OCI-LY1 (cell line): ENCODE measurements at regions not wholly inside any gene's neighbourhood (a gene's known extent, or its start where the extent isn't known, plus 50 kb on each side); places are given as distances from the start of the nearest gene placed in this dataset.

Source experiments
- H2AFZ ChIP-seq: fragments of 200-600 bp; sonication (generic), shearing (Covaris generic); 2 replicates; pipeline ENCODE4 v1.6.0; 2014; ENCODE audit warnings: antibody characterized with exemption, mild to moderate bottlenecking, low read length
- H3F3A ChIP-seq: fragments of 200-600 bp; sonication (generic), shearing (Covaris generic); 2 replicates; pipeline ENCODE4 v1.6.0; 2014; ENCODE audit warnings: mild to moderate bottlenecking, antibody characterized with exemption, low read length, moderate library complexity; ENCODE audit not compliant: insufficient read depth
- H3K27ac ChIP-seq: fragments of 200-600 bp; sonication (generic); 2 replicates; pipeline ENCODE4 v1.5.1; 2014; ENCODE audit warnings: low read length, mixed run types, mild to moderate bottlenecking, low read depth; ENCODE audit not compliant: poor library complexity, severe bottlenecking
- H3K27me3 ChIP-seq: fragments of 200-600 bp; sonication (generic); 2 replicates; pipeline ENCODE4 v1.6.0; 2014; ENCODE audit warnings: antibody characterized with exemption, mild to moderate bottlenecking, low read length, moderate library complexity; ENCODE audit not compliant: insufficient read depth
- H3K36me3 ChIP-seq: fragments of 200-600 bp; sonication (generic); 2 replicates; pipeline ENCODE4 v1.6.1; 2014; ENCODE audit warnings: mild to moderate bottlenecking, antibody characterized with exemption, low read length, moderate library complexity, mixed read lengths; ENCODE audit not compliant: insufficient read depth
- H3K4me1 ChIP-seq: fragments of 200-600 bp; sonication (generic); 2 replicates; pipeline ENCODE4 v1.5.1; 2014; ENCODE audit warnings: mild to moderate bottlenecking, low read length, moderate library complexity; ENCODE audit not compliant: insufficient read depth, severe bottlenecking
- H3K4me2 ChIP-seq: fragments of 200-600 bp; sonication (generic), shearing (Covaris generic); 2 replicates; pipeline ENCODE4 v1.6.1; 2014; ENCODE audit warnings: low read length
- H3K4me3 ChIP-seq: fragments of 200-600 bp; sonication (generic); 2 replicates; pipeline ENCODE4 v1.5.1; 2014; ENCODE audit warnings: low read length, low read depth, mild to moderate bottlenecking, mixed read lengths; ENCODE audit not compliant: poor library complexity, severe bottlenecking
- H3K79me2 ChIP-seq: fragments of 200-600 bp; shearing (Covaris generic); 2 replicates; pipeline ENCODE4 v1.6.1; 2016; ENCODE audit warnings: mixed run types, low read length, mixed read lengths; ENCODE audit not compliant: insufficient read depth
- H3K9ac ChIP-seq: fragments of 200-600 bp; sonication (generic), shearing (Covaris generic); 2 replicates; pipeline ENCODE4 v1.6.1; 2014; ENCODE audit warnings: mild to moderate bottlenecking, low read length, mixed read lengths
- H3K9me2 ChIP-seq: fragments of 200-600 bp; sonication (generic), shearing (Covaris generic); 2 replicates; pipeline ENCODE4 v1.6.1; 2014; ENCODE audit warnings: low read depth, mild to moderate bottlenecking, low read length, mixed read lengths
- H3K9me3 ChIP-seq: fragments of 200-600 bp; shearing (Covaris generic); 2 replicates; pipeline ENCODE4 v1.6.1; 2014; ENCODE audit warnings: low read length, mixed read lengths
- H4K20me1 ChIP-seq: fragments of 200-600 bp; sonication (generic), shearing (Covaris generic); 2 replicates; pipeline ENCODE4 v1.6.0; 2016; ENCODE audit warnings: mild to moderate bottlenecking, low read length; ENCODE audit not compliant: insufficient read depth
- EZH2 ChIP-seq: fragments of 200-600 bp; sonication (generic), shearing (Covaris generic); IDR thresholded peaks from 2 replicates; pipeline ENCODE4 v1.8.0; 2017; ENCODE audit warnings: borderline replicate concordance, mixed run types, mild to moderate bottlenecking, antibody characterized with exemption, low read length, moderate library complexity, mixed read lengths
- TF ChIP-seq, protein P1 (sequence below): fragments of 200-600 bp; sonication (generic), shearing (Covaris generic); IDR thresholded peaks from 2 replicates; pipeline ENCODE4 v1.5.1; 2017; ENCODE audit warnings: mild to moderate bottlenecking, antibody characterized with exemption, low read length, moderate library complexity, mixed read lengths

DNA sequence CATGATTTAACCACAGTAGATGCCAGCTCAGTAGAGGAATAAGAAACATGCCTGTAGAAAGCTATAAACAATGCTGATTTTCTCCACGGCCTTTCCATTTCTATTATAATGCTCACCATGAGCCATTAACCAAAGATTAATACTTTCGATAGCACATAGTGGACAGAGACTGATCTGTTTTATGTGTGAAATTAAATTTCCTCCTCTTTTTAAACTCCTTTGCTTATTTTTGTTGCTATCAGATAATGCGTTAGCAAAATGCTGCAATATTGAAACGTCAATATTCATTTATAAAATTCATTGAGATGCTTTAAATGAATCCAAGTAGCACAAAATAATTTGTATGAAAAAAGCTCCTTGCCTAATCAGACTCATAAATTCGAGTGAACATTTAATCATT, 1807.9 kb downstream of the MRPL39 start:
- Histone ChIP-seq H3K9me3 (no peaks in the 10 kb centered on the region), H3K9ac (no peak overlapping the region), H3K27ac (no peak overlapping the region), H3K27me3 (no peaks in the 10 kb centered on the region), H3K9me2 (no peaks in the 10 kb centered on the region), H3K4me1 (no peaks in the 10 kb centered on the region), H3K79me2 (no peaks in the 10 kb centered on the region), H3K36me3 (no peaks in the 10 kb centered on the region), H3F3A (no peaks in the 10 kb centered on the region), H2AFZ (no peak overlapping the region), H4K20me1 (no peaks in the 10 kb centered on the region), H3K4me3 (no peak overlapping the region), H3K4me2 (no peak overlapping the region)
- no peak for TF ChIP-seq EZH2
- TF ChIP-seq, protein P1, sequence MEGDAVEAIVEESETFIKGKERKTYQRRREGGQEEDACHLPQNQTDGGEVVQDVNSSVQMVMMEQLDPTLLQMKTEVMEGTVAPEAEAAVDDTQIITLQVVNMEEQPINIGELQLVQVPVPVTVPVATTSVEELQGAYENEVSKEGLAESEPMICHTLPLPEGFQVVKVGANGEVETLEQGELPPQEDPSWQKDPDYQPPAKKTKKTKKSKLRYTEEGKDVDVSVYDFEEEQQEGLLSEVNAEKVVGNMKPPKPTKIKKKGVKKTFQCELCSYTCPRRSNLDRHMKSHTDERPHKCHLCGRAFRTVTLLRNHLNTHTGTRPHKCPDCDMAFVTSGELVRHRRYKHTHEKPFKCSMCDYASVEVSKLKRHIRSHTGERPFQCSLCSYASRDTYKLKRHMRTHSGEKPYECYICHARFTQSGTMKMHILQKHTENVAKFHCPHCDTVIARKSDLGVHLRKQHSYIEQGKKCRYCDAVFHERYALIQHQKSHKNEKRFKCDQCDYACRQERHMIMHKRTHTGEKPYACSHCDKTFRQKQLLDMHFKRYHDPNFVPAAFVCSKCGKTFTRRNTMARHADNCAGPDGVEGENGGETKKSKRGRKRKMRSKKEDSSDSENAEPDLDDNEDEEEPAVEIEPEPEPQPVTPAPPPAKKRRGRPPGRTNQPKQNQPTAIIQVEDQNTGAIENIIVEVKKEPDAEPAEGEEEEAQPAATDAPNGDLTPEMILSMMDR, result no peak

DNA sequence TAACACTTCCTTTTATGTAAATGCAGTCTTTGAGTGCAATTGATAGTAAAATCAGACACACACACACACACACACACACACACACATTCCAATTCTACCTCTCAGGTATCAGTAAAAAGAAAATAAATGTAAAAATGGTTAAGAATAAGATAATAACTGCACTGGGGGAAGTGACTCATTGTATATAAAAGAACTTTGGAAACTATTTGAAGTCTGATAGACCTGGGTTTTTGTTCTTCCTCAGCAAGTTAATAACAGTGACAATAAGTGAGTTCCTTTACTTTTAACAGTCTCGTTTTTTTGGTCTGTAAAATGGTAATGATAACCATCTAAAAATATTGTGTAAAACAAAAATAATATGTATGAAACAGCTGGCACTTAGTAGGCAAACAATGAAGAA, 1815.0 kb downstream of the MRPL39 start:
- no peaks in the 10 kb centered on the region for H4K20me1 ChIP-seq
- H3K4me1 ChIP-seq, result no peaks in the 10 kb centered on the region
- H3K27ac ChIP-seq, result no peak overlapping the region
- no peak overlapping the region for H3K4me3 ChIP-seq
- no peak overlapping the region for H2AFZ ChIP-seq
- no peak overlapping the region for H3K4me2 ChIP-seq
- H3K9me3 ChIP-seq, result no peaks in the 10 kb centered on the region
- no peaks in the 10 kb centered on the region for H3K9me2 ChIP-seq
- no peak overlapping the region for H3K9ac ChIP-seq
- no peaks in the 10 kb centered on the region for H3K27me3 ChIP-seq
- no peaks in the 10 kb centered on the region for H3K36me3 ChIP-seq
- TF ChIP-seq, protein P1, result no peak
- TF ChIP-seq EZH2, result no peak
- H3F3A ChIP-seq, result no peaks in the 10 kb centered on the region
- no peaks in the 10 kb centered on the region for H3K79me2 ChIP-seq

GRCh38 chr21:23789864-23790263, 1817.4 kb downstream of the MRPL39 start:
- H3K4me3 ChIP-seq, result no peak overlapping the region
- no peaks in the 10 kb centered on the region for H3F3A ChIP-seq
- no peaks in the 10 kb centered on the region for H3K27me3 ChIP-seq
- TF ChIP-seq EZH2, result no peak
- TF ChIP-seq, protein P1, result no peak
- no peaks in the 10 kb centered on the region for H3K79me2 ChIP-seq
- no peak overlapping the region for H3K9ac ChIP-seq
- H3K36me3 ChIP-seq, result no peaks in the 10 kb centered on the region
- no peaks in the 10 kb centered on the region for H3K4me1 ChIP-seq
- no peaks in the 10 kb centered on the region for H3K9me2 ChIP-seq
- H3K9me3 ChIP-seq, result no peaks in the 10 kb centered on the region
- no peak overlapping the region for H2AFZ ChIP-seq
- no peaks in the 10 kb centered on the region for H4K20me1 ChIP-seq
- no peak overlapping the region for H3K27ac ChIP-seq
- H3K4me2 ChIP-seq, result no peak overlapping the region
